ENCODE measurements at regions not wholly inside any gene's neighbourhood (a gene's known extent, or its start where the extent isn't known, plus 50 kb on each side); places are given as distances from the start of the nearest gene placed in this dataset.

DNA sequence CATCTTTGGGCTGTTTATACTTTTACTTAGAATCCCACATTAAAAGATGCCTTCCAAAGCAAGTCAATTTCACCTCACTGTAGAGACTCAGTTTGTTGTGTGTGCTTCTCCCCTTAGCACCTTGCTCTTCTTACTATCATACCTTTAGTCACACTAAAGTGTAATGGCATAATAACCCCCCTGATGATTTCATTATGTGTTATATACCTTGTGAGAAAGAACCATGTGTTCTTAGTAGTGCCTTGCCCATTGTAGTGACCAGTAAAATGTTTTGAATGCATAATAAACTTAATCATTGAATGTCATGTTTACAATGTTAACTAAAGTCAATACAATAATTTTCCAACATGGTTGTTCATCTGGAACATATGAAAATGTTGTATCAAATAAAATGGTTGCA, 1621.9 kb downstream of the PCDH7 start:
- DNase-seq: no peak

DNA sequence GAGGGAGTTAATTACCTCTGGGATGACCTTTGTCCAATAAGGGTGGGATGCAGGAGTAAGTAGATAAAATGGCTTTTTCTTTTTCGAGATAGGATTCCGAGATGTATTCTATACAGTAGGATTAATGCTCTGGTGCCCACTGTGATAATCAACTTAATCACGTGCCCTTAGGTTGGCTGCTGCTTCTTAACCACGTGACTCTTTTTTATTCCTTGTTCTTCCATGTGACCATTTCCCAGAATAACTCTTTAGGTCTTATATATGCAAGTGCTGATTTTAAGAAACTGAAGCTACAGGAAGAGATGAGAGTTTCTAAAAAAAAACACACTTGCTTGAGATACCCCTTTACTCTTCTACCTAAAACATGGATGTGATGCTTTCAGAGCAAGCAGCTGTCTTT, 1628.9 kb downstream of the PCDH7 start:
- no peak for DNase-seq

DNA sequence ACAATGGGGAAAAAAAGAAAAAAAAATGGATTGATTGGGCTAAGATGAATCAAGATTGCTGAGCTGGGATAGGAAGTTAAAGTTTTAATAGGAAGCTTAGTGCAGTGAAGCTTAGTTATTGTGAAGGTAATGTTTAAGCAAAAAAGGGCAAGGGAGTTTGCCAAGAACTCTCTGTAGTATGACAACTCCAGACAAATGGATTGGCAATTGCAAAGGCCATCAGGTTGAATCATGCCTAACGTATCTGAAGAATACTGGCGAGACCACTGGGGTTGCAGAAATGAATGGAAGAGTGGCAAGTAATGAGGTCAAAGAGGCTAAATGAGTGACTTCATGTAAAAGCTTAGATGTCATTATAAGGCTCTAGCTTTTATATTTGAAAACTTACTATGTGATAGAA, 1654.0 kb downstream of the PCDH7 start:
- no peak for DNase-seq

- no peak for DNase-seq
Measured at GRCh38 chr4:32393806-32394205, 1673.6 kb downstream of the PCDH7 start.

DNA sequence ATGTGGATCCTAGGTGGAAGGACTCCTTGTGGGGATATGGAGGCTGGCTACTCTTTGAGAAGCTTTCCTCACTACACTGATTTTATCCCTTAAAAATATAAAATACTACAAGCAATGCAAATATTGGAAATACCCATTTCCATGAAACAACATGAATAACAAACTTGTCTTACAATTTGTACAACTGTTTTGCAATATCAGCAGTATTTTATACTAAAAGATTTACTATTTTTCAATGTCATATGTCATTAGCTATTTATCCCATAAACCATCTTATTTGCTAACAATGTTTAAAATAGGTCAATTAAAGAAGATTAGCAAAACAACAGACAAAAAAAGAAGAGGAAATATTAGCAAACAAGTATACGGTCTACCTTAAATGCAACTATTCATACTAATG, 1674.1 kb downstream of the PCDH7 start:
- no peak for DNase-seq

DNA sequence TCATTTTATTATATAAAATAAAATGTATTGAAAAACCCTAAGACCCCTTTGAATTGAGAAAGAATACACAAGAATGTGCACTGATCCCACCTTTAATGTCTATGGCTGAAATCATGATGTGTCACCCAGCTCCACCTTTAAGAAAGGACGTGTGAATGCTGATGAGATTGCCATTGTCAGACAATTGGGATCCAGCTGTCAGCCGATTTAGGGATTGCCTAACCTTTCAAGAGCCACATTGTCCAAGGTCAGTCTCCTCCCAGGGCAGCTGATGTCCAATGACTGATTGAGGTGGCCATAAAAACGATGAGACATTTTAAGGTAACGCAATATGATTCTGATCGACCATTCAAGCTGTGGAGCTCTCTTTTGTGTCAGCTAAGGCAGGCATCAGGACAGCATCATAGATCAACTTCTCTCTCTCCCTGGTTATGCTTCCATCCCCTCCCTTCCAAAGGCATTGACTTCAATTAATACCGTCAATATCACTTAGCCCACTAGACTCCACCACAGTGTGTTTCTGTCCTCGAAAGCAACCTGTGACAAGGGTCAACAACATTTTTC, 1676.4 kb downstream of the PCDH7 start:
- DNase-seq: no peak

GRCh38 chr4:32400870-32401269, 1680.7 kb downstream of the PCDH7 start:
- no peak for DNase-seq

GRCh38 chr4:32417113-32417704, 1697.0 kb downstream of the PCDH7 start:
- DNase-seq: no peak

GRCh38 chr4:32423267-32423666, 1703.1 kb downstream of the PCDH7 start:
- DNase-seq: no peak

DNA sequence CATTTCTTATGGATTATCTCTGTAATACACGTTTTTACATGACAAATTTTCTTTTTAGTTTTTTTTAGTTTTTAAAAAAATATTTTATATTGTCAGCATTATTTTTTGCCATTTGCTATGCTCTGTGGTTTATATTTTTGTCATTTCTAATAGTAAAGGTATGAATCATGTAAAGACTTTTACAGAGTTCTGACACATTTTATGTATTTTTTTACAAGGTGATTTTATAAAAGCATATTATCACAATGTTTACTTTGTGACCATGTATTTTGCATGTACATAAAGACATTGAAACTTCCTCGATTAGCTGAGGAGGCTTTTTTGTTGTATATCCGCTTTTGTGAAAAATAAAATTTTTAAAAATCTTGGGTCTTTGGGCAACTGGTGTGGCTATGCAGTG, 1705.1 kb downstream of the PCDH7 start:
- DNase-seq: no peak

- DNase-seq: no peak
Measured at GRCh38 chr4:32427566-32427965, 1707.4 kb downstream of the PCDH7 start.

- no peak for DNase-seq
Measured at GRCh38 chr4:32429151-32429550, 1709.0 kb downstream of the PCDH7 start.

- no peak for DNase-seq
Measured at GRCh38 chr4:32435308-32435707, 1715.1 kb downstream of the PCDH7 start.

GRCh38 chr4:32436816-32437215, 1716.6 kb downstream of the PCDH7 start:
- DNase-seq: no peak

DNA sequence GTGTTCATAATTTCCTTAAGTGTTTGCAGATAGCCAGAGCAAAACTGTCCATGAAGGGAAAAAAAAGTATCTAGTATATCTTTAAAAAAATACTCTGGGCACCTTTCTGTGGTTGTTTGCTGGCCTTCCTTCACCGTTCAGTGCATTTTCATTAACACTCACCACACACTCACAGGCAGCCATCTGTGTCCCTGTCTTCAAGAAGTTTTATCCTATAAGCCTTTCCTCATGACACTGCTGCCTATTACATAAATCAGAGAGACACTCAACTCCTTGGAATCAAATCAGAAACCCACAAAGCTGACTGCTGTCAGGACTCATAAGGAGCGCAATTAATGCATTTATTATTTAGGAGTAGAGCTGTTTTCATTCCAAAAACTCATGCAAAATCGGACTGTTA, 1720.2 kb downstream of the PCDH7 start:
- DNase-seq: no peak

- no peak for DNase-seq
Measured at GRCh38 chr4:32454482-32454881, 1734.3 kb downstream of the PCDH7 start.

- no peak for DNase-seq
Measured at GRCh38 chr4:32455231-32455630, 1735.1 kb downstream of the PCDH7 start.

DNA sequence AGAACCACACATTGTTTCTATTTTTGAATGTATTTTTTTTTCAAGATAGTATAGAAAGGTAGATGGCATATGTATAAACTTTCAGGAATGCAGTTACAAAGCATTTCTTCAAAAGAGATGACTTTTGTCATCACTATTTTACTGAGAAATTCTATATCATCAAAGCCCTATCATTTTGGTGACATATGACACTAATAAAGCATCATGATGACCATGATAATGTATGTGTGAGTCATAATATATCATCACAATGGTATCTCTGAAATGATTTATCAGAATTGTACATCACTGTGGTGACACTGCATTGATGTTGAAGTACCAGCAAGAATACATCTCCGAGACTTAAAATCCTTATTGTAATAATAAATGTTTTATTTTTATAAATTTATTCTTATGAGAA, 1740.8 kb downstream of the PCDH7 start:
- DNase-seq: no peak

DNA sequence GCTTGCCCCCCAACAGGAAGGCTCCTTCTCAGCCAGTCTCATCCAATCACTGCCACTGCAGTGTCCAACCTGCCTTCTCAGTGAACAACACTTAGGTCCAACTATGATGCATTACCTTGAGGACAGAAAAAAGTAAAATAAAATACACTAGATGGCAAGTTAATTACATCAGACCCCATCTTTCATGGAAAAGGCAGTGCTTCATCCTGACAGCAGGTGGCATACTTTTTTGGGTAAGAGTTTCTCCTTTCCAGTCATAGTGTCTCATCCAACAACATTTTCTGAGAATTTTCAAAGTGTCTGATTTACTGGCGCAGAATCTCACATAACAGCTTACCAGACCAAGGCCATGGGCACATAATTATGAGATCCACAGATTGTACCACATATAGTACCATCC, 1742.8 kb downstream of the PCDH7 start:
- DNase-seq: no peak

DNA sequence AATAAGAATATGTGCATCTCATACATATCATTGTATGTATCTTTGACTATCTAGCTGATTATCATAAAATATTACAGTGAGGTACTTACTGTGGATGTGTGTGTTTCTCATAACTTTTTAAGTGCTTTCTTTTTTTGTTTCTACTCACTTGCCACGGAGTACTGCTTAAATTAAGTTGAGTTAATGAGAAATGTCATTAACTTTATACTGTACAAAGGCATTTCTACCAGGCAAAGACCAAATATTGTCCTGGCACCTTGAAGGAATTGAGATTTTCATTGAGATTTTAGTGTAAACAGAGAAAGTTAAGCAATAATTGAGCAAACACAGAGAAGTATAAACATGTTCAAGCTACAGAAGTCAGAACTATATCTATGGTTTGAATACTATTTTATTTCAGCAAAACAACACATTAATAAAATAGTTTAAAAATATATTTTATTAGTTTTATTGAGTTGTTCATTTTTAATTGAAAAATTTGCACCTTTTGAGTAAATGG, 1750.0 kb downstream of the PCDH7 start:
- DNase-seq: no peak

DNA sequence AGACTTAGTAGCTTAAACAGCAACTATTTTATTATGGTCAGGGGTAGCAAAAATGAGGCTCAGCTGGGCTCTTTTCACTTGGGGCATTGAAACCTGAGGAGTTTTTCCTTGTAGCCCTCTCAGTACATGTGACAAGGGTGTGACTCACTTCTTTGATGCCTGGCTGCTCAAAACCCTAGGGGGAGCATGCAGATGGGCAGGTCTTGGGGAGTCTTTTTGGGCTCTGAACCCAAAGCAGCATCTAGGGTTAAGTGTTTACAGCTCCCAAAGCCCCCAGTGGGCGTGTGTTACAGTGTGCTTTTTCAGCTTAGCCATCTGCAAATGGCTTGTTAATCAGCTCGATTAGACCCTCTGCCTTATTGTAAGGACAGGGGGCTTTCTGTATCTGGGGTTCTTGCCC, 1752.7 kb downstream of the PCDH7 start:
- no peak for DNase-seq

- no peak for DNase-seq
Measured at GRCh38 chr4:32475710-32476109, 1755.5 kb downstream of the PCDH7 start.

DNA sequence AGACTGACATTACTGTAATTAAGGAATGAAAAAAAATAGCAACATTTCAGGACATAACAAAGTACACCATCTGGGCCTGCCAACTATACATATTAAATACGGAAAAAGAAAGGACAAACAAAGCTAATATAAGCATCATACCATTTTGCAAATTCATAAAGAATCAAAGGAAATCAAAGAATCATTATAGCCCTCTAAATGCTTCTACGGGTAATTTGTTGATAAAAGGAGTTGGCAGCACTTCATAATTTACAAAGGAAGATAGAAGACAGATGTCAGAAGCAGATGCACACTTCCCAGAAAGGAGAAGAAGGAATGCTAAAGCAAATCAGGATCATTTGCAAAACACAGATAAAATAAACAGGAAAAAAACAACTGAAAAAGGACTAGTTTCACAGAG, 1757.3 kb downstream of the PCDH7 start:
- DNase-seq: no peak

DNA sequence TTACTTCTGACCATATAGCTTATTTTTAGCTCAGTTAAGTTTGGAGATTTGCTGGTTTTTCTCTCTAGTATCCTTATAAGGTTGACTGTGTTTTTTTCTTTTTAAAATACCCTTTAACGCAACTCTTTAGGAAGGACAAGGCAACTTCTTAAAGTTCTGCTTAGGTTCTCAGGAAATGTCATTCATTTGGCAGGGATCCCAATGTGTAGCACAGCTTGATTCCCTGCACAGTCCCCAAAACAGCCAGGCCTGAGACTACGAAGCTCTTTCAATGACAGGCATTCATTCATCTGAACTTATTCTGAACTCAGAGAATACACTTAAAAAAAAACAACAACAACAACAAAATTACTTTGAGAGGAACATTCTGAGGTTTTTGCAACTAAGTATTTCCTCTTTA, 1765.8 kb downstream of the PCDH7 start:
- no peak for DNase-seq

DNA sequence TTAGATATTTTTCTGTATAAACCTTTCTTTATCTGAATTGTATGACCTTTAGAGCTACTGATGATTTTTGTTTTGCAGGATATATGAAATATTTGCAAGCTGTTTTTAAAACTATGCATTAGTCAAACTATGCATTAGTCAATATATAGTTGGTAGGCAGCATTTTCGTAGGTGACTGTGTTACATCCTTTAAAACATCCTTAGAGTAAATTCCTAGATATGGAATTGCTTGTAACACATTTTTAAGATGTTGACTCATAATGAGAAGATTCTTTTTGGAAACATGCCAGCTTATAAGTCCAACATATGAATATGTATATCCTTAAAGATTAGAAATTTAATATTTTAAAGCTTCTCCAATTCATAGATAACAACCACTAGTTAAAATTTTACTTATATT, 1768.5 kb downstream of the PCDH7 start:
- DNase-seq: no peak
